HG02884 (cell line): ENCODE measurements at regions not wholly inside any gene's neighbourhood (a gene's known extent, or its start where the extent isn't known, plus 50 kb on each side); places are given as distances from the start of the nearest gene placed in this dataset.
"Not testable (repeated sequence)": the region's sequence is repeated elsewhere in the genome, so short reads cannot be mapped to it uniquely, and the experiment has no call there.

Source experiments
- ATAC-seq: cut with Tn5 transposase; IDR thresholded peaks from one replicate; pipeline ENCODE4 v1.9.1; 2021; ENCODE audit warnings: mild to moderate bottlenecking, moderate library complexity; ENCODE audit not compliant: unreplicated experiment

DNA sequence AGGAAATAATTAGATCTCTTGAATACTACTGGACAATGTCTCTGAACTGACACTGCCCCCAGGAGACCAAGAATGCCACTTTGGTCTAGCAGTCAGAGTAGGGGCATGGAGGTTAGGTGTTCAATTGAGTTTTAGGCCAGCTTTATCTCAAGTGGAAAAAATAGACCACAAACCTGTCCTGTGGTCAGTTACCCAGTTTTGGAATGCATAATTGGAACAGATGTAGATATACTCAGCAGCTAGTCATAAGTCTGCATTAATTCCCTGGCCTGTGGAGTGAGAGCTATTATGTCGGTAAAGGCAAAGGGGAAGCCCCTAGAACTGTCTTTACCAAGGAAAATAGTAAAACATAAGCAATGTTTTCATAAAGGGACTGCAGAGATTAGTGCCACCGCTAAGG lies 587.7 kb downstream of the GLUD2 start:
- ATAC-seq: no peak

DNA sequence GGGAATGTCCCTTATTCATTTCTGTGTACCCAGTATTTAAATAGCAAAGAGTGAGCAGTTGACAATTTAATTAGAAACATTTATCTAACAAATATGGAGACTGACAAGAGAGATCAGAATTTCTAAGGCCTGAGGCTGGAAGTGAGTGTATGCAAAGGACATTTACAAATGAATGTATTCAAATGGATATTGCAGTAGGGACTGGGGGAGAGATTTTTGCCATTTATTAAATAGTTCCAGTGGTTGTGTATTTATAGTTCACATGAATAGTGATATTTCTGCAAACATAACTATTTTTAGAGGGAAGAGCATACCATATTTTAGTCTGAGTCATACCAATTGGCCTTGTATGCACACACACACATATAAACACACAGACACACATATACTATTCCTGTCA lies 592.4 kb downstream of the GLUD2 start:
- no peak for ATAC-seq

- ATAC-seq: no peak
These were observed 594.1 kb downstream of the GLUD2 start for GRCh38 chrX:121641560-121641959.

GRCh38 chrX:121642415-121642814 lies 595.0 kb downstream of the GLUD2 start:
- no peak for ATAC-seq

- ATAC-seq: no peak
These were observed 602.0 kb downstream of the GLUD2 start for GRCh38 chrX:121649417-121649816.

DNA sequence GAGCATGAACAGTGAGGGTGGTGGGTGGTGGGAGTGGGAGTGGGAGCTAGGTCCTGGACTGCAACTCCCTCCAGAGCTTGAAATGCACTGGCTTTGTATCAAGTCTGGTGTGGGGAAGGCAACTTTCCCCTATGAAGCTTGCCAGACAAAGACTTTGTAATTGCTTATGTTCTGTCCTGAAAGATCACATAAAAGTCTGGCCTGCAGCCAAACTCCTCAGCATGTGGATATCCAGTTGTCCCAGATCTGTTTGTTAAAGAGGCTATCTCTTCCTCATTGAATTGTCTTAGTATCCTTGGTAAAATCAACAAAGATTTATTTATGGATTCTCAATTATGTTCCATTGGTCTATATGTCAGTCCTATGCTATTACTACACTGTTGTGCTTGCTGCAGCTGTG lies 607.9 kb downstream of the GLUD2 start:
- no peak for ATAC-seq

GRCh38 chrX:121666171-121666570 lies 618.8 kb downstream of the GLUD2 start:
- no peak for ATAC-seq

DNA sequence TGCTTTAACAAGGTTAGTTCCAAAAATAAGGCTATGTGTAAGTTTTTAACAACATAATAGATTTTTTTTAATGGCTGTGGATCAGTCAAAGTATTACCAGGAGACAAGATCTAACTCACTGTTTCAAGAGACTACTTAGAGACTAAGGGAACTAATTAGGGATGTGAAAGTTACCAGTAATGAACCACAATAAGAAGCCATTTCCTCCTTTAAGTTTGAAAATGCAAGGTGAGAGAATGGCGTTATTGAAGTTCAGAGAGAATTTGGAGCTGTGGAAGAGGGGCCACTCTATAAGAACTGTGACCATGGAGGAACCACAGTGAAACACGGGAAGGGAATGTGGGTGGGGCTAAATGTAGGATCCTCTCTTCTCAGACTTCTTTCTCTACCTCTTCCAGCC lies 624.2 kb downstream of the GLUD2 start:
- ATAC-seq: no peak

GRCh38 chrX:121709236-121709635 lies 661.8 kb downstream of the GLUD2 start:
- not testable (repeated sequence) for ATAC-seq

DNA sequence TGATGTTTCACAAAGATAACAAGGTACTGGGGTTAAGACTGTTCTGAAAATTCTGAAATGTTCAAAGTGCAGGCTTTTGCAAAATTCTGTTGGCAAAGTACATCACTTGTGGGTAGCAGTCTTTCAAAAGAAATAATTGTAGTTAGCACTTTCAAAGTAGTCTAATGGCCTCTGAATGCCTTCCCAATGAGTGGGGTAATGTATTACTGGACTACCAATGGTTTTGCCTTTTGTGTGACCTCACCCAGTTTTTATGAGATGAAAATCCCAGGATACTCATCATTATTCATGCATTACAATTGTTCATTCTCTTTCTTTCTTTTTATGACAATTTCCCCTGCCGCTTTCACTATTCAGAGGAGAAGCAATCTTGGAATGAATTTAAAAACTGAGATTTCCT lies 686.1 kb downstream of the GLUD2 start:
- ATAC-seq: no peak

GRCh38 chrX:121746105-121746504 lies 698.7 kb downstream of the GLUD2 start:
- ATAC-seq: no peak

DNA sequence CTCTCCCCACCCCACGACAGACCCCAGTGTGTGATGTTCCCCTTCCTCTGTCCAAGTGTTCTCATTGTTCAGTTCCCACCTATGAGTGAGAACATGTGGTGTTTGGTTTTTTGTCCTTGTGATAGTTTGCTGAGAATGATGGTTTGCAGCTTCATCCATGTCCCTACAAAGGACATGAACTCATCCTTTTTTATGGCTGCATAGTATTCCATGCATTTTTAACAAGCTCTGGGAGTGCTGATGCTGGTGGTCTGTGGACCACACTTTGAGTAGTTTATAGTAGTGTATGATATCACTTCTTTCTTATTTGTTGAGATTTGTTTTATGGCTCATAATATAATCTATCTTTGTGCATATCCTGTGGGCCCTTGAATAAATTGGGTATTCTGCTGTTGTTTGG lies 706.2 kb downstream of the GLUD2 start:
- not testable (repeated sequence) for ATAC-seq

DNA sequence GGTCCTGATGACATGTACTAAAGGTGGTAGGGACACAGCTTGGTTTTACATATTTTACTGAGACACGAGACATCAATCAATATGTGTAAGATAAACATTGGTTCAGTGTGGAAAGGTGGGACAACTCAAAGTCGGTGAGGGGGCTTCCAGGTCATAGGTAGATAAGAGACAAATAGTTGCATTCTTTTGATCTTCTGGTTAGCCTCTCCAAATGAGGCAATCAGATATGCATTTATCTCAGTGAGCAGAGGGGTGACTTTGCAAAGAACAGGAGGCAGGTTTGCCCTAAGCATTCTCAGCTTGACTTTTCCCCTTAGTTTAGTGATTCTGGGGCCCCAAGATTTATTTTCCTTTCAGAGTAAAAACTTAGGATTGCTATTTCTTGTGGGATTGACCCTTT lies 706.9 kb downstream of the GLUD2 start:
- no peak for ATAC-seq

DNA sequence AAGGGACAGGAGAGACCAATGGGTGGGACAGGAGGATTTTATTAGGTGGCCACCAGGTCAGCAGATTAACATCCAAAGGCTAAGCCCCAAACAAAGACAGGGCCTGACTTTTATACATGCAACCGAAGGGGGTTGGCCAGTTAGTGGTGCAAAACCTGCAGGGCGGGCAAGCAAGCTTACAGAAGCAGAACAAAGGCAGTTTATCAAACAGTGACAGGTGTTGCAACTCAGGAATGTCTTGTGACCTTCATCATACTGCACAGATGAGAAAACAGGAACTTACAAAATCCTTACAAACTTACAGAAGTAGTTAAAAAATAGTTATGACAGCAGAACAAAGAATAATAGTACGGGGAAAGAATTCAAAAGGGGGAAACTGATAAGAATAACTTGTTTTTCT lies 708.1 kb downstream of the GLUD2 start:
- no peak for ATAC-seq

DNA sequence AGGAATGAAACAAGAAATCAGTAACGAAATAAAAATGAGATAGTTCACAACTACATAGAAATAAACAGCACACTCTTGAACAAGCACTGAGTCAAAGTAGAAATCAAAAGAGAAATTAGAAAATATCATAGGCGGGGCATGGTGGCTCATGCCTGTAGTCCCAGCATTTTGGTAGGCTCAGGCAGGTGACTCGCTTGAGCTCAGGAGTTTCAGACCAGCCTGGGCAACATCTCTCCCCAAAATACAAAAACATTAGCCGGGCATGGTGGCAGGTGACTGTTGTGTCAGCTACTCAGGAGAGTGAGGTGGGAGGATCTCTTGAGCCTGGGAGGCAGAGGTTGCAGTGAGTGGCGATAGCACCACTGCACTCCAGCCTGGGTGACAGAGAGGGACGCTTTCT lies 714.4 kb downstream of the GLUD2 start:
- ATAC-seq: no peak

DNA sequence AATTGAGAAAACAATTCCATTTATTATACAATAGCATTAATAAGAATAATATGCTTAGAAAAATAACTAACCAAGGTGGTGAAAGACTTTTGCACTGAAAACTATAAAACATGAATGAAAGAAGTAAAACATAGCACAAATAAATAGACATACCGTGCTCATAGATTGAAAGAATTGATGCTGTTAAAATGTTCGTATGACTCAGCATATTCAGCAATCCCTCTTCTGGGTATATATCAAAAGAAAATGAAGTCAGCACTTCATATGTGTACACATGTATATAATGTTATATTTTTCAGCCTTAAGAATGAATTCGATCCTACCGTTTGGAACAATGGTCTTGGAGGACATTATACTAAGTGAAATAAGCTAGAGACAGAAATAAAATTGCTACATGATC lies 716.3 kb downstream of the GLUD2 start:
- ATAC-seq: no peak

GRCh38 chrX:121768210-121768609 lies 720.8 kb downstream of the GLUD2 start:
- ATAC-seq: not testable (repeated sequence)

DNA sequence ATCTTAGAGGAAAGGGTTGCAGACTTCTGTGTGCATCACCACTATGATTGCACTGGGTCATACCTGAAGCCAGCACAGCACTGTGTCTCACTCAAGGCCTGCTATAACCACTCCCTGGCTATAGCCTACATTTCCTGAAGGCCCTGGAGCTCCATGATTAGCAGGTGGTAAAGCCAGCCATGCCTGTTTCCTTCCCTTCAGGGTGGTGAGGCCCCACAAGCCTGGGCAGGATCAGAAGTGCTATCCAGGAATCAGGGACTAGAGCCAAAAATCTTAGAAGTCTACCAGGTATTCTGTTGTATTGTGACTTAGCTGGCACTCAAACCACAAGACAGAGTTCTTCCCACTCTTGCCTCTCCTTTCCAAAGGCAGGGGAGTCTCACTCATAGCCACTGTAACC lies 734.6 kb downstream of the GLUD2 start:
- no peak for ATAC-seq

DNA sequence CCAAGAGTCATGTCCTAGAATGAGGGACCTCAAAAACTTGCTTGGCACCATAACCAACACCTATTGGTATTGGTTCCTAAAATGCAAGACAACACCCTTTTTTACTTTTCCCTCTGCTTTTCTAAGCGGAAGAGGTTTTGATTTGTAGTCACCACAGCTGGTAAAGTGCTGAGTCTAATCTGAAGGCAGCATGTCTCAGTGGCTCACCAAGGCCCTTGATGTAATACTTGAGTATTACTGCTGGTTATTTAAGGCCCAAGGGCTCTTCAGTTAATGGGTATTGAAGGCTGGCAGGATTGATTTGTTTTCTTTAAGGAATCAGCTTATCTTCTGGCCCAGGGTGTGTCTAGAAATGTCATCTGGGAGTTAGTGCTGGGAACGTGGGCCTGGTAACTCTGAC lies 735.1 kb downstream of the GLUD2 start:
- ATAC-seq: no peak

DNA sequence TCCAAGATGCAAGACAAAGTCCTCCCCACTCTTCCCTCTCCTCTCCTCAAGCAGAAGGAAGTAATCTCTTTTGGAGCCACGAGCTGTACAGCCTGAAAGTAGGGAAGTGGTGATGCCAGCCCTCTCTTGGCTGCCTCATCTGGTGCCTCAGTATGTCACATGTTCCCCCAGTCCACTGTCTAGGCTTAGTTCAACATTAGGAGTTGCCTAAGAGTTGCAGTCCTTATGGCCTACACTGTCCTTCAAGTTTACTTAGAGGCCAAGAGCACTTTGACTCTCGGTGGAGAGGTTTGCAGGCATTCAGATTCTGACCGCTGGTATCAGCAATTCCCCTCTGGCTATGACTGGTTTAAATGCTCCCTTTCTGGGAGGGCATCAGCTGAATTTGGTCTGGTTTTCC lies 735.6 kb downstream of the GLUD2 start:
- ATAC-seq: no peak

- ATAC-seq: no peak
These were observed 755.5 kb downstream of the GLUD2 start for GRCh38 chrX:121802881-121803412.

GRCh38 chrX:121823406-121823805 lies 776.0 kb downstream of the GLUD2 start:
- no peak for ATAC-seq

GRCh38 chrX:121831601-121832000 lies 784.2 kb downstream of the GLUD2 start:
- ATAC-seq: no peak

DNA sequence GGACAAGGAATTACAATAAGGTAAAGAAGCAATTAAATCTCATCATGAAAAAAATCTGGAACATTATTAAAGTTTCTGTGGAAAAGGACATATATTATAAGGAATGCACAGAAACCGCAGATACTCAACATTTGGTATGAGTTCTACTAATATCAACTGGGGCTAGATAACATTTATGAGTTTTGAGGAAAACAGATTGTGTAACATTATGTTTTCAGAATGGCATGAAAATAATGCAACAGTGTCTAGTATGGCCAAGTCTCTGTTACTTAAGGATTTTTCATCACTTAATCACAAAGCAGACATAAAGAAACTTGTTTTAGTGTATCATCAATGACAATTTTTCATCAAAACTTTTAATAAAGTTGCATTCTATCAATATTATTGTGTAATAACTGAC lies 785.0 kb downstream of the GLUD2 start:
- no peak for ATAC-seq
